ENCODE measurements at regions not wholly inside any gene's neighbourhood (a gene's known extent, or its start where the extent isn't known, plus 50 kb on each side); places are given as distances from the start of the nearest gene placed in this dataset.
"Not testable (repeated sequence)": the region's sequence is repeated elsewhere in the genome, so short reads cannot be mapped to it uniquely, and the experiment has no call there.

- no peak for DNase-seq (ENCODE audit: low read depth in 2 of 2)
Measured at GRCh38 chr3:39558775-39559306, 91.4 kb downstream of the MOBP start.

GRCh38 chr3:39559543-39559942, 92.1 kb downstream of the MOBP start:
- no peak for DNase-seq (ENCODE audit: low read depth in 2 of 2)

GRCh38 chr3:39568508-39568907, 101.0 kb downstream of the MOBP start:
- no peak for DNase-seq (ENCODE audit: low read depth in 2 of 2)

- DNase-seq (ENCODE audit: low read depth in 2 of 2) = no peak
Measured at GRCh38 chr3:39569095-39569494, 101.6 kb downstream of the MOBP start.

GRCh38 chr3:39573392-39573791, 105.9 kb downstream of the MOBP start:
- no peak for DNase-seq (ENCODE audit: low read depth in 2 of 2)

- DNase-seq (ENCODE audit: low read depth in 2 of 2) = no peak
Measured at GRCh38 chr3:39577541-39577940, 110.1 kb downstream of the MOBP start.

- DNase-seq (ENCODE audit: low read depth in 2 of 2) = not testable (repeated sequence)
Measured at GRCh38 chr3:39586215-39586614, 118.7 kb downstream of the MOBP start.

- DNase-seq (ENCODE audit: low read depth in 2 of 2) = no peak
Measured at GRCh38 chr3:39587113-39587512, 119.6 kb downstream of the MOBP start.

- DNase-seq (ENCODE audit: low read depth in 2 of 2) = no peak
Measured at GRCh38 chr3:39590806-39591205, 123.3 kb downstream of the MOBP start.

- peak in 1 of 2 donors; percentile 27 for DNase-seq (ENCODE audit: low read depth in 2 of 2)
Measured at GRCh38 chr3:39592311-39593050, 125.0 kb downstream of the MOBP start.

- peak in 1 of 2 donors; percentile 84 for DNase-seq (ENCODE audit: low read depth in 2 of 2)
Measured at GRCh38 chr3:39593341-39593740, 125.9 kb downstream of the MOBP start.

GRCh38 chr3:39601241-39601640, 133.8 kb downstream of the MOBP start:
- DNase-seq (ENCODE audit: low read depth in 2 of 2) = peak in 1 of 2 donors; percentile 52

- no peak for DNase-seq (ENCODE audit: low read depth in 2 of 2)
Measured at GRCh38 chr3:39605837-39606236, 138.4 kb downstream of the MOBP start.

GRCh38 chr3:39626198-39626597, 158.7 kb downstream of the MOBP start:
- DNase-seq (ENCODE audit: low read depth in 2 of 2) = no peak

- DNase-seq (ENCODE audit: low read depth in 2 of 2) = no peak
Measured at GRCh38 chr3:39631136-39631535, 163.7 kb downstream of the MOBP start.

GRCh38 chr3:39637807-39638206, 170.3 kb downstream of the MOBP start:
- peak; percentile 36 to 73 for DNase-seq (ENCODE audit: low read depth in 2 of 2)

GRCh38 chr3:39638301-39638700, 170.8 kb downstream of the MOBP start:
- DNase-seq (ENCODE audit: low read depth in 2 of 2) = peak; percentile 91 to 97

GRCh38 chr3:39639344-39640236, 169.8 kb upstream of the MYRIP start:
- peak; percentile 86 to 98 for DNase-seq (ENCODE audit: low read depth in 2 of 2)

- DNase-seq (ENCODE audit: low read depth in 2 of 2) = no peak
Measured at GRCh38 chr3:39641274-39641673, 168.1 kb upstream of the MYRIP start.

- peak in 1 of 2 donors; percentile 7 for DNase-seq (ENCODE audit: low read depth in 2 of 2)
Measured at GRCh38 chr3:39644176-39644575, 165.2 kb upstream of the MYRIP start.

- not testable (repeated sequence) for DNase-seq (ENCODE audit: low read depth in 2 of 2)
Measured at GRCh38 chr3:39651256-39651655, 158.2 kb upstream of the MYRIP start.

- no peak for DNase-seq (ENCODE audit: low read depth in 2 of 2)
Measured at GRCh38 chr3:39651993-39652739, 157.2 kb upstream of the MYRIP start.
